A673 (cell line): ENCODE measurements at regions not wholly inside any gene's neighbourhood (a gene's known extent, or its start where the extent isn't known, plus 50 kb on each side); places are given as distances from the start of the nearest gene placed in this dataset.

Experiments used
- BruUV-seq: library from RNA; stranded (reverse); fragments of 400-500 nt; replicated peaks from 2 replicates; lab custom pipeline; 2021; lab: Mats Ljungman, UMichigan
- CTCF ChIA-PET: fragments of 300-600 bp; sonication (Branson Sonifier 250); formaldehyde crosslinking; loops from one replicate; lab custom pipeline; 2022; ENCODE audit warnings: antibody characterized with exemption; lab: Charles Lee
- POLR2A ChIA-PET: fragments of 300-600 bp; sonication (Branson Sonifier 250); formaldehyde crosslinking; loops from one replicate; lab custom pipeline; 2022; ENCODE audit warnings: antibody characterized with exemption; ENCODE audit not compliant: low non-redundant PET; lab: Charles Lee
- DNase-seq: peaks from one replicate; pipeline ENCODE4 v3.0.0-alpha.2; 2015; ENCODE audit warnings: low spot score
- H3K27ac ChIP-seq: fragments of 200-600 bp; sonication (generic); 2 replicates; pipeline ENCODE4 v1.5.1; 2016; ENCODE audit warnings: mixed run types, low read depth, mild to moderate bottlenecking, mixed read lengths, antibody characterized with exemption, low read length; ENCODE audit not compliant: poor library complexity, severe bottlenecking
- H3K27me3 ChIP-seq: fragments of 200-600 bp; sonication (generic); replicated peaks from 2 replicates; pipeline ENCODE4 v1.6.1; 2017; ENCODE audit warnings: mixed run types, low read depth, mild to moderate bottlenecking, mixed read lengths, antibody characterized with exemption, low read length; ENCODE audit not compliant: insufficient read depth, poor library complexity
- H3K36me3 ChIP-seq: fragments of 200-600 bp; sonication (generic); 2 replicates; pipeline ENCODE4 v1.6.1; 2016; ENCODE audit warnings: mixed run types, mild to moderate bottlenecking, mixed read lengths, antibody characterized with exemption, low read length; ENCODE audit not compliant: insufficient read depth, poor library complexity, severe bottlenecking
- H3K4me1 ChIP-seq: fragments of 200-600 bp; sonication (generic); 2 replicates; pipeline ENCODE4 v1.6.1; 2017; ENCODE audit warnings: mixed run types, mild to moderate bottlenecking, mixed read lengths, antibody characterized with exemption, low read length; ENCODE audit not compliant: insufficient read depth, poor library complexity, severe bottlenecking
- H3K4me3 ChIP-seq: fragments of 200-600 bp; sonication (generic); 2 replicates; pipeline ENCODE4 v1.5.1; 2016; ENCODE audit warnings: low read depth, mixed run types, mild to moderate bottlenecking, mixed read lengths, low read length; ENCODE audit not compliant: poor library complexity, severe bottlenecking
- H3K9me3 ChIP-seq: fragments of 200-600 bp; sonication (generic); 2 replicates; pipeline ENCODE4 v1.6.1; 2016; ENCODE audit warnings: mixed run types, low read depth, mild to moderate bottlenecking, mixed read lengths, antibody characterized with exemption, low read length; ENCODE audit not compliant: poor library complexity, severe bottlenecking
- CTCF ChIP-seq: fragments of 300-800, 200-600 bp; sonication (generic); conservative IDR thresholded peaks from 2 replicates; pipeline ENCODE4 v1.5.1; 2017; ENCODE audit warnings: low read depth, mild to moderate bottlenecking, antibody characterized with exemption, low read length, moderate library complexity, mixed read lengths
- EZH2 ChIP-seq: fragments of 200-600 bp; sonication (generic); IDR thresholded peaks from 2 replicates; pipeline ENCODE4 v1.6.1; 2017; ENCODE audit warnings: borderline replicate concordance, low read depth, mild to moderate bottlenecking, mixed read lengths, antibody characterized with exemption, low read length; ENCODE audit not compliant: poor library complexity, severe bottlenecking
- intact Hi-C: fragments of 100-400 bp; cut with micrococcal nuclease; formaldehyde crosslinking; loops from one replicate; pipeline ENCODE4 v1.10.0; 2022; ENCODE audit not compliant: unreplicated experiment

DNA sequence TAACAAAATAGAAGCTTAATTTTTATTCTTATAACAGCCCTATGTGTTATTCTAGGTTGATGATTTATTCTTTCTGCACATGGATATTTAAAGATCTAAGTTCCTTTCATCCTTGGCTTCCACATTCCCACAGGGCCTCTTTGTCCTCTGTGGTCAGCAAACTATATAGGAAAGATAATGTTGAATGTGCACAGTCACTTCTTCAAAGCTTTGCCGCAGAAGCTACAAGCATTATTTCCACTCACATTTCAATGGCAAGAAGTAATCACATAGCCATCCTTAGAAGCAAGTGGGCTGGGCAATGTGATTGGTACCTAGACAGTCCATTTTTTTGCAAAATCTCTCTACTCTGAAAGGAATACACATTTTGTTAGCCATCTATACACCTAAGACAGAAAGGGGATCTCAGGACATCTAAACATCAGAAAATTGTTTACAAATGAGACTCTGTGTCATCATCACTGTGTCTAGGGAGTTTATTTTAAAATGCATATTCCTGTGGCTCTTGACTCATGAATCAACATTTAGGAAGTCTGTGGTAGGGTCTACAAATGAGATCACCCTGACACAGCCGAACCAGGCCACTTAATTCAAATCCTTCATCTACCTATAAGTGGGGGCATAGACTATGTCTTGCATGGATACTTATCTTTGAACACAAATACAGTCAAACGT is 1060.5 kb downstream of the XPNPEP1 start:
- DNase-seq = no peak
- BruUV-seq = no TSS peak

GRCh38 chr10:108861181-108861754 is 1062.0 kb downstream of the XPNPEP1 start:
- H3K4me1 ChIP-seq = no peaks in the 10 kb centered on the region
- CTCF ChIA-PET = interaction anchor here (0.7 kb wide), 1 partner anchor 747 kb away, joined by 3 read pairs; no protein-coding TSS in a partner anchor
- no peaks in the 10 kb centered on the region for H3K27me3 ChIP-seq
- POLR2A ChIA-PET = no interaction called here
- intact Hi-C loops = no loop called here
- TF ChIP-seq EZH2 (no peak), CTCF (no peak)
- H3K4me3 ChIP-seq = no peak overlapping the region
- no peak for DNase-seq
- no TSS peak for BruUV-seq
- no peaks in the 10 kb centered on the region for H3K9me3 ChIP-seq
- no peak overlapping the region for H3K27ac ChIP-seq
- no peaks in the 10 kb centered on the region for H3K36me3 ChIP-seq

More for the DNA sequence above, 1060.5 kb downstream of the XPNPEP1 start:
- Histone ChIP-seq H3K27me3 (no peaks in the 10 kb centered on the region), H3K4me1 (no peaks in the 10 kb centered on the region), H3K36me3 (no peaks in the 10 kb centered on the region), H3K4me3 (no peak overlapping the region), H3K27ac (no peak overlapping the region), H3K9me3 (no peaks in the 10 kb centered on the region)
- intact Hi-C loops = no loop called here
- TF ChIP-seq CTCF (no peak), EZH2 (no peak)
- POLR2A ChIA-PET = no interaction called here
- CTCF ChIA-PET = no interaction called here

DNA sequence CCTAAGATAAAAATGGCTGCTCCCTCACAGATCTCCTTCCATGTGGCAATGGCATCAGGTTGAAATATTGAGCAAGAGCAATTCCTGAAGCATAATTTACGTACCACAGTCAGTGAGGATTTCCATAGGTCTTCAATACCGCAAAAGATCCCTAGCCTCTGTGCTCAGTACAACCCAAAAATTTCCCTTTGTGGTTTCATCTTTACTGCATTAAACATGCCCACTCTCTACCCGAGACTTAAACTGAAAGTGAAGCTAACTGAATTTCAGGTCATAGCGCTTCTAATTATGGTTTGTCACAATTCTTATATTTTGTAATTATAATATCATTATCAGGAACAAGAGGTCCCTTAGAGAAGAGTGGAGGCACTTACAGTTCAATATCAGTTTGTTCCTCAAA is 1071.1 kb downstream of the XPNPEP1 start:
- POLR2A ChIA-PET = no interaction called here
- Histone ChIP-seq H3K36me3 (no peaks in the 10 kb centered on the region), H3K27me3 (no peaks in the 10 kb centered on the region), H3K4me1 (no peaks in the 10 kb centered on the region), H3K9me3 (no peaks in the 10 kb centered on the region), H3K27ac (no peak overlapping the region), H3K4me3 (no peak overlapping the region)
- intact Hi-C loops = no loop called here
- CTCF ChIA-PET = no interaction called here
- no TSS peak for BruUV-seq
- no peak for DNase-seq
- TF ChIP-seq EZH2 (no peak), CTCF (no peak)
